Endothelial cell of umbilical vein (primary cell): ENCODE measurements at regions not wholly inside any gene's neighbourhood (a gene's known extent, or its start where the extent isn't known, plus 50 kb on each side); places are given as distances from the start of the nearest gene placed in this dataset.

Experiments used
- BruUV-seq: library from RNA; stranded (reverse); fragments of 400-500 nt; replicated peaks from 2 replicates; lab custom pipeline; 2021; lab: Mats Ljungman, UMichigan
- CTCF ChIA-PET: fragments of 300-600, 350-600 bp; sonication (Branson Sonifier 250); formaldehyde crosslinking; loops from one replicate; lab custom pipeline; 2021; ENCODE audit warnings: antibody characterized with exemption, inconsistent platforms; lab: Charles Lee
- POLR2A ChIA-PET: fragments of 300-600, 350-600 bp; sonication (Branson Sonifier 250); formaldehyde crosslinking; loops from one replicate; lab custom pipeline; 2021; ENCODE audit warnings: antibody characterized with exemption, inconsistent platforms; lab: Charles Lee
- DNase-seq: peaks from one replicate; pipeline ENCODE4 v3.0.0-alpha.2; 2011; ENCODE audit warnings: low read depth, low spot score
- FAIRE-seq: peaks from 2 replicates; lab custom pipeline; 2011; peaks lifted over from hg19 to GRCh38; lab: Jason Lieb, UNC
- H2AFZ ChIP-seq: 2 replicates; pipeline ENCODE4 v1.6.0; 2012; ENCODE audit warnings: low read depth, low read length, control low read depth, inconsistent platforms
- H3K27ac ChIP-seq: 2 replicates; pipeline ENCODE4 v1.5.1; 2011; ENCODE audit warnings: low read depth, mild to moderate bottlenecking, control low read depth, low read length, moderate library complexity; ENCODE audit not compliant: insufficient read depth
- H3K27me3 ChIP-seq, 2 experiments: 2 replicates each; pipeline versions ENCODE4 v1.6.0 to v1.6.1; 2011; ENCODE audit warnings: low read length in 2 of 2, mixed read lengths in 1 of 2; ENCODE audit not compliant: control insufficient read depth in 2 of 2, insufficient read depth in 2 of 2
- H3K36me3 ChIP-seq, 2 experiments: 2 replicates in 1 of 2; 3 replicates in 1 of 2; pipeline ENCODE4 v1.5.1; 2011; ENCODE audit warnings: low read length in 2 of 2, mild to moderate bottlenecking in 1 of 2, moderate library complexity in 1 of 2; ENCODE audit not compliant: control insufficient read depth in 2 of 2, insufficient read depth in 2 of 2; ENCODE audit errors: extremely low read depth in 1 of 2
- H3K4me1 ChIP-seq: 3 replicates; pipeline ENCODE4 v1.5.1; 2011; ENCODE audit warnings: mild to moderate bottlenecking, low read length; ENCODE audit not compliant: control insufficient read depth, insufficient read depth; ENCODE audit errors: extremely low read depth
- H3K4me2 ChIP-seq: 2 replicates; pipeline ENCODE4 v1.6.1; 2011; ENCODE audit warnings: low read length, control low read depth, mixed read lengths; ENCODE audit not compliant: insufficient read depth
- H3K4me3 ChIP-seq, 3 experiments: fragments of 200-600 bp in 1 of 3; sonication (generic), shearing (Covaris generic) in 1 of 3; replicated peaks in 1 of 3; 2 replicates each; pipeline ENCODE4 v1.5.1; 2011 to 2016; ENCODE audit warnings: control low read depth in 3 of 3, low read length in 3 of 3, mild to moderate bottlenecking in 2 of 3, inconsistent platforms in 1 of 3, low read depth in 1 of 3, moderate library complexity in 1 of 3; ENCODE audit not compliant: insufficient read depth in 1 of 3
- H3K79me2 ChIP-seq: 2 replicates; pipeline ENCODE4 v1.6.0; 2012; ENCODE audit warnings: low read length, inconsistent platforms; ENCODE audit not compliant: control insufficient read depth, insufficient read depth
- H3K9ac ChIP-seq: replicated peaks from 2 replicates; pipeline ENCODE3; 2011; ENCODE audit warnings: low read length, control low read depth; ENCODE audit not compliant: insufficient read depth; ENCODE audit errors: extremely low read depth
- H3K9me1 ChIP-seq: replicated peaks from 3 replicates; pipeline ENCODE4 v1.6.0; 2011; ENCODE audit warnings: mild to moderate bottlenecking, low read length; ENCODE audit not compliant: control insufficient read depth, insufficient read depth; ENCODE audit errors: extremely low read depth
- H3K9me3 ChIP-seq: replicated peaks from 2 replicates; pipeline ENCODE4 v1.5.1; 2012; ENCODE audit warnings: low read length, inconsistent platforms; ENCODE audit not compliant: control insufficient read depth, insufficient read depth
- H4K20me1 ChIP-seq: replicated peaks from 2 replicates; pipeline ENCODE3; 2011; ENCODE audit warnings: mild to moderate bottlenecking, low read length; ENCODE audit not compliant: control insufficient read depth, insufficient read depth; ENCODE audit errors: extremely low read depth
- CTCF ChIP-seq, 2 donors: IDR thresholded peaks; 1 replicate in 1 of 2; 2 replicates in 1 of 2; pipeline ENCODE4 v1.5.1; 2011; ENCODE audit warnings: low read length in 2 of 2, mild to moderate bottlenecking in 2 of 2, moderate library complexity in 2 of 2, control low read depth in 1 of 2, inconsistent platforms in 1 of 2, low read depth in 1 of 2; ENCODE audit not compliant: insufficient read depth in 1 of 2; ENCODE audit errors: extremely low read depth in 1 of 2
- EZH2 ChIP-seq: IDR thresholded peaks from 2 replicates; pipeline ENCODE4 v1.6.1; 2012; ENCODE audit warnings: borderline replicate concordance, low read depth, mild to moderate bottlenecking, moderate library complexity, low read length, inconsistent platforms; ENCODE audit not compliant: severe bottlenecking
- FOS ChIP-seq: IDR thresholded peaks from 2 replicates; pipeline ENCODE4 v1.6.1; 2011; ENCODE audit warnings: mild to moderate bottlenecking, low read length, moderate library complexity, borderline replicate concordance; ENCODE audit not compliant: insufficient read depth
- GATA2 ChIP-seq: IDR thresholded peaks from 2 replicates; pipeline ENCODE4 v1.7.0; 2011; ENCODE audit warnings: low read depth, mild to moderate bottlenecking, moderate library complexity, mixed read lengths, low read length; ENCODE audit not compliant: insufficient read length, insufficient read depth
- JUN ChIP-seq: IDR thresholded peaks from 2 replicates; pipeline ENCODE4 v1.6.1; 2011; ENCODE audit warnings: borderline replicate concordance, low read depth; ENCODE audit not compliant: insufficient read length, insufficient read depth
- MYC ChIP-seq: IDR thresholded peaks from one replicate; pipeline ENCODE4 v1.6.1; 2011; ENCODE audit warnings: mild to moderate bottlenecking, low read depth, low read length
- POLR2A ChIP-seq: IDR thresholded peaks from 2 replicates; pipeline ENCODE4 v1.6.1; 2012; ENCODE audit warnings: low read depth, mild to moderate bottlenecking, control low read depth, low read length
- POLR2AphosphoS5 ChIP-seq: IDR thresholded peaks from 2 replicates; pipeline ENCODE4 v1.6.1; 2012; ENCODE audit warnings: low read depth, mild to moderate bottlenecking, control low read depth, low read length, moderate library complexity; ENCODE audit not compliant: insufficient read depth
- dilution Hi-C: fragments of 300-500 bp; cut with MboI; formaldehyde crosslinking; loops from one replicate; pipeline ENCODE4 v1.15.0; 2019; ENCODE audit warnings: low sequenced_read_pairs; ENCODE audit not compliant: extremely low pct_ligation_motif_present
- intact Hi-C: fragments of 100-400 bp; cut with micrococcal nuclease; formaldehyde crosslinking; loops from one replicate; pipeline ENCODE4 v1.10.0; 2022
- TF ChIP-seq, protein P1 (sequence below): IDR thresholded peaks from 2 replicates; pipeline ENCODE4 v1.6.1; 2011; ENCODE audit not compliant: insufficient read depth, insufficient read length

DNA sequence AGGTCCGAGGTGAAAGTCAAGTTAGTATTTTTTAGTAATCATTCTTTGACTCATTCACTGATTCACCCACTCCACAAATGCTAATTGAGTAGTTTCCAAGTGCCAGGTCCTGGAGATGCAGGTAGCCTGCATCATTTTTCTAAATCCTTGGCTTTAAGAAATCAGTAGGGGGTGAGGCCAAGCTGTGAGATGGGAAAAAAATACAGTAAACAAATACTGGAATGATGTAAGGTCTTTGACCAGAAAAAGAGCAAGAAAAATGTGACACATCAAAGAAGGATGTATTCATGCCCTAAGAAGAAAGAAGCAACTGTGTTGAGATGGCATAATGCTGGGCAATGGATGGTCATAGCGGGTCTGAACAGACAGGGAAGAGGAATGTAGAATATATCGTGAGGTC is 1386.6 kb downstream of the PCDH7 start:
- H2AFZ ChIP-seq, result no peak overlapping the region
- ChIA-PET POLR2A (no interaction called here), CTCF (no interaction called here)
- DNase-seq (no peak), FAIRE-seq (no peak)
- H3K79me2 ChIP-seq, result no peaks in the 10 kb centered on the region
- no peaks in the 10 kb centered on the region for H3K9me3 ChIP-seq
- H3K9me1 ChIP-seq, result no peaks in the 10 kb centered on the region
- H3K9ac ChIP-seq, result no peak overlapping the region
- no peak for TF ChIP-seq CTCF (IDR thresholded peaks at IDR 0.05; ENCODE audit: extremely low read depth in 1 of 2, insufficient read depth in 1 of 2, low read depth in 1 of 2, low read length in 2 of 2)
- TF ChIP-seq POLR2A, result no peak
- TF ChIP-seq GATA2, result no peak
- TF ChIP-seq, protein P1, sequence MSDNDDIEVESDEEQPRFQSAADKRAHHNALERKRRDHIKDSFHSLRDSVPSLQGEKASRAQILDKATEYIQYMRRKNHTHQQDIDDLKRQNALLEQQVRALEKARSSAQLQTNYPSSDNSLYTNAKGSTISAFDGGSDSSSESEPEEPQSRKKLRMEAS, result no peak
- TF ChIP-seq MYC, result no peak
- no peak for TF ChIP-seq EZH2
- TF ChIP-seq FOS, result no peak
- no peak for TF ChIP-seq POLR2AphosphoS5
- TF ChIP-seq JUN, result no peak
- H4K20me1 ChIP-seq, result no peaks in the 10 kb centered on the region
- no peak overlapping the region for H3K27ac ChIP-seq
- H3K4me1 ChIP-seq, result no peaks in the 10 kb centered on the region
- no peak overlapping the region for H3K4me3 ChIP-seq
- no TSS peak for BruUV-seq
- dilution Hi-C loops (no loop called here), intact Hi-C loops (no loop called here)
- no peaks in the 10 kb centered on the region for H3K36me3 ChIP-seq
- H3K4me2 ChIP-seq, result no peak overlapping the region
- no peaks in the 10 kb centered on the region for H3K27me3 ChIP-seq
